GM21737 (cell line): ENCODE measurements at regions not wholly inside any gene's neighbourhood (a gene's known extent, or its start where the extent isn't known, plus 50 kb on each side); places are given as distances from the start of the nearest gene placed in this dataset.

ENCODE experiments used
- ATAC-seq: cut with Tn5 transposase; IDR thresholded peaks from one replicate; pipeline ENCODE4 v1.9.1; 2021; ENCODE audit warnings: mild to moderate bottlenecking, moderate library complexity; ENCODE audit not compliant: unreplicated experiment

DNA sequence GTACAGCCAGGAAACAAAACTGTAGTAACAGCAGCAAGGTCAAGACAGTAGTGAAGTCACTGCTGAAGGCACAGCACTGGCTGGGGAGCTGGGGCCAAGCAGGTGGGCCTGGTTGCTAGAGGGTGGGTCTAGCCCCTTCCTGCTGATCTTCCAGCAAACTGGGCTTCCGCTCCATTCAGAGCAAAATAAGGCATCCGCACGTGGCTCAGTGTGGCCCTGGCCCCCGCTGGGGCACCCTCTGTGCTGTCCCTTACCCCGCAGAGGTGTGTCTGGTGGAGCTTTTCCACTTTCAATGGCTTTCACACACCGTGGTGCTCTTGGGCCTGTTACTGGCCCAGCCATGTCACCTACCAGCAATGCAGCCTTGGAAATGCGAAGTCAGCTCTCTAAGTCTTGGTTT lies 162.4 kb upstream of the B3GAT1 start:
- ATAC-seq: no peak

DNA sequence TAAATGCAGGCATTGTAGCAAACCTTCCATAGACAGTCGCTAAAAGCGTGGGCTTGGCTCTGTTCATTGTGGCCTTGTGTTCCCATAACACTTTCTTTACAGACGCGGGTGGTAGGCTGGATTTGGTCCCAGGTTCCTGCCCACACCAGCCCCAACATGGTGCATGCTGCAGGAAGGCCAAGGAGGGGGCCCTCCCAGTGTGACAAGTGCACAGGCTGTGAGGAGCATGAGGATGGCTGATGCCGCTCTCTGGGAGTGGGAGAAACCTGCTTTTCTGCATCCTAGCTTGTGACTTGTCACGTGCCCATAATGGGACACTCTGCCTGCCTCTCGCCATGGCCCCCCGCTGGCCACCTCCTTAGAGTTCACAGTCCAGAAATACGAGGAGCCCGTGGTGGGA lies 161.8 kb upstream of the B3GAT1 start:
- ATAC-seq: no peak

DNA sequence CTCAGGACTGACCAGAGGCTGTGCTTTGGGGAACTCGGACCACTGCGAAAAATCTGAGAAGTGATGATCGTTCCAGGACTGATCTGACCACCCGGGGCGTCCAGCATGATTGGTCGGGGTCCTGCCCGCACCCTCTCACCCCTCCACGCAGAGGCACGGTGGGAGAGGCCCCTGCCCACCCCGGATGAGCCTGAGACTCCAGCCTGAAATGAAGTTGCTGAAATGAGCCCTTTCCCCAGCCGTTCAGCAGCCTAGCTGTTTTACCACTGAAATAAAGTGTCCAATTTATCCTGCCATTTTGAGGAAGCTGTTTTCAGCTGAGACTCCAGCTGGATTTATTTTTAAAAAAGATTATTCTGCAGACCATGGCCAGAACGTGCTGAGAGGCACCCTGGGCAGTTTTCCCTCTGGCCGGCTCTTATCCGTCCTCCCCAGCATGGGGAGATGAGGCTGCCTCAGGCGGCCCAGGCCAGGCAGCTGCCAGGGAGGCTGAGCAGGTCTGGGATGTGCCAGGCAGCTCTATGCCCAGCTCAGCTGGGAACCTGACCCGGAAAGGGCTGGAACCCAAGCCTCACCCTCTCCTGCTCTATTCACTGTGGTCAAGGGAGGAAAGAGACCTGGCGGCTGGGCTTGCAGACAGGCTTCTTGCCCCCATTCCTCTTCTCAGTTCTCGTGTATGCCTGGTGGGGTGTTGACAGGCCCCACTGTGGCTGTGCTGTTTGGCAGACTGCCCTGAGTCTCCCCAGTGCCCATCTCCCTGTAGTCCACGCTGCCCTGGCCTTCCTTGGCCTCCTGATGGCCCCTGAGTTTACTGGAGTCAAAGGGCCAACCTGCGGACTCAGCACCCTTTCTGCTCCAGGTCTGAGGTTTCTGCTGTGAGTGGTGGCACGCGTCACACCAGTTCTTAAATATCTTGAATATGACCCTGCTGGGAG lies 161.0 kb upstream of the B3GAT1 start:
- ATAC-seq: no peak

DNA sequence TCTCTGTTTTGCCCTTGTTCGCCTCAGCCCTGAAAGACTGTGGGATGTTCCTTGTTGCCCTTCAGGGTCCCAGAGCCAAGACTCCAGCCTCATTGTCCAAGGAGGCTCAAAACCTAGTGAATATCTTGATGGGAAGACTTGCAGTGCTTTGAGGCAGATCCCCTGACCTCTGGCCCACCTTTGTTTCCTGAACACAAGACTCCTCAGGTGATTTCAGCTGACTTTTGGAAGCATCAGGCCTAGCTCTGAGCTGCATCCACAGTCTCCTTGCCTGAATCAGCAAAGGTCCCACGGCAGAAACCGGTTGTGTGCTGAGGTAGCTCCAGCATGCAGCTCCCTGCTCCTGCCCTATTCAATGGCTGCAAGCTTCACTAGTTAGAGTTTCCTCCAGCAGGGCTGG lies 159.3 kb upstream of the B3GAT1 start:
- no peak for ATAC-seq

DNA sequence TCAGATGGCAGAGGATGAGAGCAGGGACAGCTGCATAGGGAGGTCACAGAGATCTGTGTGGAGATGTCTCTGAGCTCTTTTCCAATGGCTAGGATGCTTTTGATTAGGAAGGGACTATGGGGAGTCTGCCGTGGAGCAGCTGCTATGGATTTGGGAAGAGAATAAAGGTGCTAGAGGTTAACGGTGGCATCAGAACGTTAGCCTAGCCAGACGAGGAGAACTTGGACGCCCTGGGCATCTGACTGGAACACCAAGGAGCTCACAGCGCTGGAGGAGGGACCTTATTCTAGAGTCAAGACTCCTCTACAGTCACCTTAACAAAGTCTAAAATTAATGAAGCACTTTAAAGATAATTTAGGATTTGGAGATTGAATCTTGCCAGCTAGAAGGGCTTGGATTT lies 157.2 kb upstream of the B3GAT1 start:
- no peak for ATAC-seq

DNA sequence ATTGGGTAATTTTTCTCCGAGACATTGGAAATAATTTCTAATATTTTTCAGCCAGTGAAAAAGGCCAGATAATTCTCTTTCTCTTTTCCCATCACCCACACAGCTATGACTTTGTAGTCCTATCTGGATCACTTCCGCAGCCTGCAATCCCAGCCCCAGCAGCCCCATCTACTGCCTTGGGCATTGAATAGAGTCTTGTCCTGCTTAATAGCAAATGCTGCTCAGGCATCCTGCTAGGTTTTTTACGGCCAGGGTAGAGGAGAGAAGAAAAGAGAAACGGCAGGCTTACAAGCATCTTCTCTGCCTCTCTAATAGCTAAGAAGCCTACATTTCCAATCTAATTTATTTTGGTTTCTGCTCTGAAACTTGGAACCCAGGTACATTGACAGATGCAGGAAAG lies 154.3 kb upstream of the B3GAT1 start:
- ATAC-seq: no peak

DNA sequence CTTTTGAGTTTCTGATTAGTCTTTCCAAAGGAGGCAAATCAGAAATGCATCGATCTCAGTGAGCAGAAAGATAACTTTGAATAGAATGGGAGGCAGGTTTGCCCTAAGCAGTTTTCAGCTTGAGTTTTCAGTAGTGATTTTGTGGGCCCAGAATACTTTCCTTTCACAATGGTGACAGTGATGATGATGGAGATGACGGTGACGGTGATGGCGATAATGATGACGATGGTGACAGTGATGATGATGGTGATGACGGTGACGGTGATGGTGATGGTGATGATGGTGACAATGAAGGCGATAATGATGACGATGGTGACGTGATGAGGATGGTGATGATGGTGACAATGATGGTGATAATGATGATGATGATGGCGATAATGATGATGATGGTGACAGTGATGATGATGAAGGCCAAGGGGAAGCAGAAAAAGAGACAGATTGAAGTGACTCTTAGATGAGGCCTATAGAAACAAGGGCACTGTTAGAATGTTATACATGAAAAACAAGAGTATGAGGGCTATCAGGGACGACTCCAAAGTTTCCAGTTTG lies 153.4 kb upstream of the B3GAT1 start:
- no peak for ATAC-seq

DNA sequence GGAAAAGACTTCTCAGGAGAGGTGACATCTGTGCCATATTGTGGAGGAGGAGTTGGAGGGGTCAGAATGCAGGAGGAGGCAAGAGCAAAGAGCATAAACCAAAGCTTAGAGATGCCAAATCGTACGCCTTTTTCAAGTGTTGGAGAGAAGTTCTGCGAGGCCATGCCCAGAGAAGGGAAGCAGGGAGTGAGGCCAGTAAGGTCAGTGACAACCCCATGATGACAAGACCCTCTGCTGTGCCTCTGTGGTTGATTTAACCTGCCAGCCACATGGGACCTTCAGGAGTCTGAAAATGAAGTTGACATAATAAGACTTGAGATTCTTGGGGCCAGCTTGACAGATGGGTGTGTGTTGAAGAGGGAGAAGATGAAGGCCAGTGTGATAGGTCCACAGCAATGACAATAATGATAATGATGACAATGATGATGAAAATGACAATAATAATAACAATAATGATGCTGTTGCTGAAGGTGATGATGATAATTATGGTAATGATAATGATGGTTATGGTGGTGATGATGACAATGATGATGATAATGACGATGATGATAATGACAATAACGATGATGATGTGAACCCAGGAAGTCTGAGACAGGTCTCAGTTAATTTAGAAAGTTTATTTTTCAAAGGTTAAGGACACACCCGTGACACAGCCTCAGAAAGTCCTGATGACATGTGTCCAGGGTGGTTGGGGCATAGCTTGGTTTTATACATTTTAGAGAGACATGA lies 152.6 kb upstream of the B3GAT1 start:
- no peak for ATAC-seq

DNA sequence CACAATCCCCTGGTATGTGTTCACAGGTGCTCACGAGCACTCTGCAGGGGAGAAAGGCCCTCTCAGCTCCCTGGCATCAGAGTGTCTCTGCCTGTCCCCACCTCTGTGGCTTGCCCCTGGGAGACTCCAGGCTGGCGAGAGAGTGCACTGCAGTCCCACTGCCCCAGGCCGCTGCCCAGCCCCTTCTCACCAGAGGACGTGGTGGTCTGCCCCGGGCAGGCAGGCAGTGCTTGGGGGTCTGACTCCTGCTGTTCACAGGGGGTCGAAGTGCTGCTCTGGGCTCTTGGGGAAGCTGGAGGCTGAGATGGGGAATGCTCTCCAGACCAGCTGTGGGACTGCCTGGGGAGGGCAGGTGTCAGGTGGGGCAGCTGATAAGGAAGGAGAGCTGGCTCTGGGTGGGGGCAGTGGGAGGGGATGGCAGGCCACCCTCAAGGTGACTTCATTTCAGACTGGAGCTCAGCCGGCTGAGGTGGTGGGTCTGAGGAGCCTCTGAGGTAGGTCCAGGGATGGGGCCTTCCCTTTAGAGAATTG lies 151.0 kb upstream of the B3GAT1 start:
- ATAC-seq: no peak

DNA sequence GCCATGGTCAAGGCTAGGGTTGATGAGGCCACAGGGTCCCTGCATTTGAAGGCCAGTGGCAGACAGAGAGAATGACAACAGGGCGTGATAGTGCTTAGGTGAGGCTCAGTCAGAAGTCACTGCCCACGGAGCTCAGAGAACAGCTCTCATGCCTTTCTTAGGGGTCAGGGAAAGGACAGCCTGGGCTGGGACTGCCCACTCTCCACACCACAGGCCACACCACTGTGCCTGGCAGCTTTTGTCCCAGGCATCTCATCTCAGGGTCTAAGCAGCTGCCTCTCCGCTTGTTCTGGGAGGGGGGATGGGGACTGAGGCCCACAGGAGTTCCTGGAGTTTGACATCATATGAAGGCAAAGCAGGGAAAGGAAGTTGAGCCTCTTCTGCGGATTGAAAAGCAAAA lies 150.2 kb upstream of the B3GAT1 start:
- no peak for ATAC-seq

DNA sequence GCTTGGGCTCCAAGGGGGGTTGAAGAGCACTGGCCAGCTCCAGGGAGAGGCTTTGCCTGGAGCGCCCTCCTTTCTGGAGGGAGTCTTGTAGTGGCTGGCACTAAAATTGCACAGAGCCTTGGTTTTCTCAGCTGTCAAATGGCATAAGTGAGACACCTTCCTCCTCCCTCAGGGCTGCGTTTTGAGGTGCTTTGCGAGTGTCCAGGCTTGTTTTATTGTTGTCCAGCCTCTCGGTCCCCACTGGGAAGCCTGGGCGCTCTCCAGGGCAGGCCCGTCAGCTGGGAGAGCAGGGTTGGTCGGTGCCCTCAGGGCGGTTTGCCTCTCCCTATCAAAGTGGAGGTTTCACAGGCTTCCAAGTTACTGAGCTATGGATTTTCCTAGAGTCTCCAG lies 149.3 kb upstream of the B3GAT1 start:
- ATAC-seq: no peak

DNA sequence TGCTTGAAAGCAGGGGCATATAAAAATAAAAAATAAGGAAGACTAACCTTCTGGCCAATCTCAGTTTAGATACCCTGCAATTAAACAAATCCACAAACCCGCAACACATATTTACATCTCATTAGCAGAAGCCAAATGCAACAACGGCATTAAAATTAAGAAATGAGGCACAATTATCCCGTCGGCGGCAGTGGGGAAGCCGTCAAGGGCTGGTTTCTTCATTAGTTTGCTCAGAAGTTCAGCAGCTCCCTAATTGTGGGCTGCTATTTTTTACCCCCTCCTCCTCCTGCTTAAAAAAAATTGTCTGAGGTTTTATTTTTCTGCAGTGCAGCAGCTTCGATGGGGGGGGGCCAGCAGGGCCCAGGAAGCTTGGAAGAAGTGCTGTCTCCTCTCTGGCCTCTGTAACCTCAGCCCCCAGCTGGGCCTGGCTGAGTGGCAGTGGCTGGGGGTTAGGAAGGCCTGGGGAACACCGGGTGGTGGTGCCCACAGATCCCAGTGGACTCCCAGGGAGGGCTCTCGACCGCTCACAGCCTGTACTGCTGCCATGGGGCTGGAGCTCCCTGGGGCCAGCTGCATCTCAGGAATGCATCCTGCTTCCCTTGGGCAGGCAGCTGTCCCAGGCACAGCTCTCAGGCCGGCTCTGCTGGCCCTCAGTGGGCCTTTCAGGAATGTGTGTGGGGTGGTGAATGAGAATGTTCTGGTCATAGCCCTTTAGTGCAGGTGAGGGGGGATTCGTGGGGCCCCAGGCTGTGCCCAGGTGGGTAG lies 148.7 kb upstream of the B3GAT1 start:
- no peak for ATAC-seq

DNA sequence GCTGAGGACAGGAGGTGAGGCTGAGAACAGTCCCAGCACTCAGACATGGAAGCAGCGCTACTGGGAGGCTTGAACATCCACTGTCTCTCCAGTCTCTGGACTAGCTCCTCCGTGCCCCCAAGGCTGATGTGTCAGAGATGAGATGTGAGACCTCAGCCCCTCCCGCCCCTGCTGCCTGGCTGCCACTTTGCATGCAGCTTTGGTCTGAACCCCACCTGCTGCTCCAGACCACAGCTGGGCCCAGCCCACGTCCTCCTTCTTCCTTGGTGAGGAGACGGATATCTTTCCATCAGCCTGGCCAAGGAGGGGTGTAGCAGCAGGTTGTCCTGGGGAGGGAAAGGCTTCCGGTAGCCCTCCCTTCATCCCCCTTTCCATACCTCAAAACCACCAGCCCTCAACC lies 148.0 kb upstream of the B3GAT1 start:
- ATAC-seq: no peak

DNA sequence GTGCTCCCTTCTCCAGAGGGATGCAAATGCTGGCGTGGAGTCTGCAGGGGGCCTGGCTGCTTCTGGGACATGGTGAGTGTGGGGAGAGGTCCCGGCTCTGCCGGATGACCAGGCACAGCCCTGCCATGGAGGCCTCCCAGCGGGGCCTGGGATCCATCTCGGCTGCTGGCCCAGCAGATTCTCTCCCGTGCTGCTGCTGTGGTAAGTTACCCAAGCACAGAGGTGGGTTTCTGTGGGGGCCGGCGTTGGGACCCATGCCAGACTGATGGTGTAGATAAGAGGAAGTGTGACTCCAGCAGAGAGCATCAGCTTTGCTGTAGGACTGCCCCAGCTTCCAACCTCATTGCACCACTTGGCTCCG lies 147.5 kb upstream of the B3GAT1 start:
- no peak for ATAC-seq

DNA sequence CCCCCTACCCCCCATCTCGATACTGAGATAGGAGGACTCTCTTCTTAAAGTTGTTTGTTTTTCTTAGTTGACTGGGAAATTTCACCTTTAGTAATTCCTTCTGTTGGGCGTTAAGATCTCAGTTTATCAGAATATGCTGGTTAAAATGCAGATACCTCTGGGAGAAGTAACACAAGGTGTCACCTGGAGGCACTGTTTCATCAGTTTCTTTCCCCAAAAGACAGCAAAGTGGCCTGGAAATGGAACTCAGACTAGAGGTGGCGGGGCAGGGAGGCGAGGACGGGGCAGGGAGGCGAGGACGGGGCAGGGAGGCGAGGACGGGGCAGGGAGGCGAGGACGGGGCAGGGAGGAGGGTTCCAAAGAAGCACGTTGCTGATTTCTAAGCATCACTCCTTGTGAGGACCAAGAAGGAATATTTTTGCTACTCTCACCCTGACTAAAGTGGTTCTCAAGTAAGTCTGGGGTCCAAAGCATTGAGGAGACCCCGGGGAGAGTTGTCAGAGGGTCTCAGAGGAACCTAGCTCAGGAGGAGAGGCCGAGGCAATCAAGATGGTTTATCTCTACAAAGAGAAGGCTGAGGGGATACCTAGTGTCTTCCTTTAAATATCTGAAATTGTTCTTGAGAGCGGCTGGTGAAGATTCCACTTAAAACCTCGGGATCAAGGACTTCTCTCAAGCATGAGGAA lies 147.0 kb upstream of the B3GAT1 start:
- no peak for ATAC-seq

DNA sequence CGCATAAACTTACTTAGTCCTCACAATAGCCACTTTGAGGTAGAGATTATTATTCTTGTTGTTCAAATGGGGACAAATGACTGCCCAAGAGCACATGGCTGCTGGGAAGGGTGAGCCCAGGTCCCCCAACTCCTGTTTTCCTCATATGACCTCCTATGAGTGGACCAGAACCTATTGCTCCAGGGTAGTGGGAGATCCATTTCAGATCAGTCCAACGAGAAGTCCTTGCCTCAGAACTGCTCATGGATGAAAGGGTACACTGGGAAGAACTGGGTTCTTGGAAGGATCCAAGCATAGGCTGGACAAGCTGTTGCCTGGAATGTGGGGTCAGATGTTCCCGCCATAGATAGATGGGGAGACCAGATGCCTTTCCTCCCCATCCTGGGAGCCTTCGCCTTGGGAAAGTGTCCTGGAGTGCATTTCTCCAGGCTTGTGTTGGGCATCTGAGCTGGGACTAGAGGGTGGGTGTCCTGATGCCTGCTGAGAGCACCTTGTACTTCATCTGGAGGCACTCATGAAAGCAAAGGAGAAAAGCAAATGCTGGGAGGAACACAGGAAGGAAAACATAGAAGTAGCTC lies 146.3 kb upstream of the B3GAT1 start:
- ATAC-seq: no peak

DNA sequence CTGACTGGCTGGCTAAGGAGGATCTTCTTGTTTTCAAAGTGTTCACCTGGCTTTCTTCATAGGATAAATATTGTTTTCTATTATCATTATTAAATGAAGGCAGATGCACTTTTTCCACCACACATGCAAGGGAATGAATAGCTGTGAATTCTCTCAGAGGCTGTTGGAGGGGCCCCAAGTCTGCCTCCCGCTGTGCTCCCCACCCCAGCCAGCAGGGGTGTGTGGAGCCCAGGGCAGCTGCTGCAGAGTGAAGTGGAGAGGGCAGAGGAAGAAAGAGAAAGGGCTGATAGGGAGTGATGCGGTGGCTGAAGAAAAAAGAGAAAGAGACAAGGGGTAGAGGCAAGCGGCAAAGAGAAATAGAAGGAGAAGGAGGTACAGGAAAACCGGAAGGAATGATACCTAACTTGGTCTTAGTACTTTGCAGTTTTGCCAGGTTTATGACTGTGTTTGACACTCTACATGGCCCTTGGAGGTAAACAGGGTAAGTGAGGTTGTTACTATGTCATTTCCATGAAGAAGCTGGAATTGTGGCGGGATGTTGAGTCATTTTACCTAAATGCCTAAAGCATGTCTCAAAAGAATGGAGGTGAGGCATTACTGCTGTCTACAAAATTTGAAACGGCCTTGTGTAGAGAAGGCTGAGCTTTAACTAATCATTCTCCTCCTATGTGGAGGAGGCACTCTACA lies 145.7 kb upstream of the B3GAT1 start:
- ATAC-seq: no peak

DNA sequence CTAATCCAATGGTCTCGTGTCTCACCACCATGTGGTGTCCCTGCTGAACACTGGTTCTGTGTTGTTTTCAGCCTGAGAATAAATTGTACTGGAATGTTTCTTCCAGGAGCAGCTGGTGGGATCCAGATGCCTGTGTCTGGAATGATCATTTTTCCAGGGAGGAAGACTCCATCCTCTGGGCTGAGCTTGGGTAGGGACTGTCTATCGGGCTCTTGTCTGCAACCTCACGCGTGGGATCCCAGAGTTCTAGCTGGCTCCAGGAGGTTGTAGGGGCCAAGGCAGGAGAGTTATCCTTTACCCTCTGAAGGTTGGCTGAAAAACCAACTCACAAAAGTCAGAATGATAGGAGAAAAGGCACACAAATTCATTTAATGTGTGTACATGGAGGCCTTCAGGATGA lies 144.1 kb upstream of the B3GAT1 start:
- ATAC-seq: no peak

DNA sequence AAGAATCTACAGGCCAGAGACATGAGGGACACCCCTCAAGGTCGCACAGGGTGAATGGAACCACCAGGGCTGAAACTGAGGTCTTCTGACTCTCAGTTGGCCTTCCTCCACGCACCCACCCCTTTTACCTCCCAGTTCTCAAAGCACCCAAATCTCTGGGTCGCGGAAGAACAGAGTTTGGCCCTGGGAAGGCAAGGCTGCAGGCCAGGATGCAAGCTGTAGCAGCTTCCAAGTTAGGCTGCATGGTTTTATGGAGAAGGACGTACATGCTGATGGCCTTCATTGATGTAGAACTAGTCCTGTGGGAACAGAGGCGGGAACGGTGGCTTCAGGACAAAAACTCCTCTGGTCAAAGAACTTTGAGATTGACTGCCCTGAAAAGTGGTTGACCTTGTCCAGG lies 143.5 kb upstream of the B3GAT1 start:
- no peak for ATAC-seq

DNA sequence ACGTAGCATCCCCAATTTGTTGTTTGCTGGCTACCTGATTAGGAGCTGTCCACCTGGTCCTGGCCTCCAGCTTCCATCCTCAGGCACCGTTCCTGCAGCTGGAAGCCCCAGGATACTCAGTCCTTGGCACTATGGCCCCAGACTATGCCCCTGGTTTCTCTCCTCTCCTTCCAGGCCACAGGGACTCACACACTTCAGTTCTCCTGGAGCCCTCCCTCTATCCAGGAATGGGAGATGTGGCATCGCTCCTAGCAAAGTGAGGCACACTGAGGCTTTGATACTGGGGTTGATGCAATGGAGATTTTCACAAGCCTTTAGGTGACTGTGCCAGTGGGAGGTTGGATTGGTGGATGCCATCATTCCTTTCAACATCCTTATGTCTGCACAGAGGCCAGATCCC lies 142.8 kb upstream of the B3GAT1 start:
- ATAC-seq: no peak
